HEK293 (cell line): ENCODE measurements at regions not wholly inside any gene's neighbourhood (a gene's known extent, or its start where the extent isn't known, plus 50 kb on each side); places are given as distances from the start of the nearest gene placed in this dataset.

Source experiments
- GLI4 ChIP-seq: fragments of 450-650 bp; formaldehyde crosslinking; IDR thresholded peaks from 2 replicates; pipeline ENCODE4 v1.5.1; 2016; ENCODE audit warnings: missing biosample characterization, missing genetic modification characterization
- KLF1 ChIP-seq: fragments of 450-650 bp; formaldehyde crosslinking; IDR thresholded peaks from 2 replicates; pipeline ENCODE4 v1.5.1; 2016; ENCODE audit warnings: missing biosample characterization, missing genetic modification characterization
- RBAK ChIP-seq: fragments of 450-650 bp; formaldehyde crosslinking; IDR thresholded peaks from 2 replicates; pipeline ENCODE4 v1.5.1; 2016; ENCODE audit warnings: missing biosample characterization, missing genetic modification characterization
- YY1 ChIP-seq: fragments of 450-650 bp; formaldehyde crosslinking; IDR thresholded peaks from 2 replicates; pipeline ENCODE4 v1.5.1; 2018; ENCODE audit warnings: missing biosample characterization, missing genetic modification characterization
- ZNF211 ChIP-seq: fragments of 450-650 bp; formaldehyde crosslinking; IDR thresholded peaks from 2 replicates; pipeline ENCODE4 v1.5.1; 2016; ENCODE audit warnings: low read depth, missing biosample characterization, missing genetic modification characterization
- ZNF221 ChIP-seq: fragments of 450-650 bp; formaldehyde crosslinking; IDR thresholded peaks from 2 replicates; pipeline ENCODE4 v1.5.1; 2017; ENCODE audit warnings: missing biosample characterization, missing genetic modification characterization, borderline replicate concordance
- ZNF530 ChIP-seq: fragments of 450-650 bp; formaldehyde crosslinking; IDR thresholded peaks from 2 replicates; pipeline ENCODE4 v1.5.1; 2016; ENCODE audit warnings: low read depth, missing biosample characterization, missing genetic modification characterization
- ZNF654 ChIP-seq: fragments of 450-650 bp; formaldehyde crosslinking; IDR thresholded peaks from 2 replicates; pipeline ENCODE4 v1.5.1; 2016; ENCODE audit warnings: low read depth, missing biosample characterization, missing genetic modification characterization
- TF ChIP-seq, protein P1 (sequence below): sonication (generic); formaldehyde crosslinking; IDR thresholded peaks from 2 replicates; pipeline ENCODE4 v1.8.1; 2022; ENCODE audit warnings: mild to moderate bottlenecking, moderate library complexity, missing genetic modification reagents
- TF ChIP-seq, protein P2 (sequence below): fragments of 450-650 bp; formaldehyde crosslinking; IDR thresholded peaks from 2 replicates; pipeline ENCODE4 v1.5.1; 2016; ENCODE audit warnings: missing biosample characterization, missing genetic modification characterization
- TF ChIP-seq, protein P3 (sequence below): fragments of 450-650 bp; formaldehyde crosslinking; IDR thresholded peaks from 2 replicates; pipeline ENCODE4 v1.5.1; 2016; ENCODE audit warnings: missing biosample characterization, missing genetic modification characterization
- TF ChIP-seq, protein P4 (sequence below): fragments of 450-650 bp; formaldehyde crosslinking; IDR thresholded peaks from 2 replicates; pipeline ENCODE4 v1.5.1; 2016; ENCODE audit warnings: missing biosample characterization, missing genetic modification characterization

DNA sequence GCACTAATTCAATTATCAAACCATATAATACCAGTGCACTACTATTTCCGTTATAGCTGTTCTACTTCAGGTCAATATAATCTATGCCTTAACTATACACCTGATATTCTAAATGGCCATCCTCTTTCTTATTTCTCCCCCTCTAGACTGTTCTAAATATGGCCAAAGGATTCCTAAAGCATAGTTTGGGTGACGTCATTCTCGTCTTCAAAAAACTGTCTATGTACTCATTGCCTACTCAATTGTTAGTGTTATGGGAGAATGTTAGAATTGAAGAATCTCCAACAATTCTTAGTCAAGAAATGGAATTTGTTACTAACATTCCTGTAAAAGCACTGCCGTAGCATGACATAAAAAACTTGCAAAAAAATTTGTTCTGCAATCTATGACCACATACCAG, 431.1 kb upstream of the ANO3 start:
- TF ChIP-seq, protein P1, sequence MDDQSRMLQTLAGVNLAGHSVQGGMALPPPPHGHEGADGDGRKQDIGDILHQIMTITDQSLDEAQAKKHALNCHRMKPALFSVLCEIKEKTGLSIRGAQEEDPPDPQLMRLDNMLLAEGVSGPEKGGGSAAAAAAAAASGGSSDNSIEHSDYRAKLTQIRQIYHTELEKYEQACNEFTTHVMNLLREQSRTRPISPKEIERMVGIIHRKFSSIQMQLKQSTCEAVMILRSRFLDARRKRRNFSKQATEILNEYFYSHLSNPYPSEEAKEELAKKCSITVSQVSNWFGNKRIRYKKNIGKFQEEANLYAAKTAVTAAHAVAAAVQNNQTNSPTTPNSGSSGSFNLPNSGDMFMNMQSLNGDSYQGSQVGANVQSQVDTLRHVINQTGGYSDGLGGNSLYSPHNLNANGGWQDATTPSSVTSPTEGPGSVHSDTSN (CRISPR knock-in tag), result no peak
- TF ChIP-seq, protein P2, sequence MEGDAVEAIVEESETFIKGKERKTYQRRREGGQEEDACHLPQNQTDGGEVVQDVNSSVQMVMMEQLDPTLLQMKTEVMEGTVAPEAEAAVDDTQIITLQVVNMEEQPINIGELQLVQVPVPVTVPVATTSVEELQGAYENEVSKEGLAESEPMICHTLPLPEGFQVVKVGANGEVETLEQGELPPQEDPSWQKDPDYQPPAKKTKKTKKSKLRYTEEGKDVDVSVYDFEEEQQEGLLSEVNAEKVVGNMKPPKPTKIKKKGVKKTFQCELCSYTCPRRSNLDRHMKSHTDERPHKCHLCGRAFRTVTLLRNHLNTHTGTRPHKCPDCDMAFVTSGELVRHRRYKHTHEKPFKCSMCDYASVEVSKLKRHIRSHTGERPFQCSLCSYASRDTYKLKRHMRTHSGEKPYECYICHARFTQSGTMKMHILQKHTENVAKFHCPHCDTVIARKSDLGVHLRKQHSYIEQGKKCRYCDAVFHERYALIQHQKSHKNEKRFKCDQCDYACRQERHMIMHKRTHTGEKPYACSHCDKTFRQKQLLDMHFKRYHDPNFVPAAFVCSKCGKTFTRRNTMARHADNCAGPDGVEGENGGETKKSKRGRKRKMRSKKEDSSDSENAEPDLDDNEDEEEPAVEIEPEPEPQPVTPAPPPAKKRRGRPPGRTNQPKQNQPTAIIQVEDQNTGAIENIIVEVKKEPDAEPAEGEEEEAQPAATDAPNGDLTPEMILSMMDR (tag by site-specific recombination), result no peak
- no peak for TF ChIP-seq RBAK (tag by site-specific recombination)
- TF ChIP-seq, protein P3, sequence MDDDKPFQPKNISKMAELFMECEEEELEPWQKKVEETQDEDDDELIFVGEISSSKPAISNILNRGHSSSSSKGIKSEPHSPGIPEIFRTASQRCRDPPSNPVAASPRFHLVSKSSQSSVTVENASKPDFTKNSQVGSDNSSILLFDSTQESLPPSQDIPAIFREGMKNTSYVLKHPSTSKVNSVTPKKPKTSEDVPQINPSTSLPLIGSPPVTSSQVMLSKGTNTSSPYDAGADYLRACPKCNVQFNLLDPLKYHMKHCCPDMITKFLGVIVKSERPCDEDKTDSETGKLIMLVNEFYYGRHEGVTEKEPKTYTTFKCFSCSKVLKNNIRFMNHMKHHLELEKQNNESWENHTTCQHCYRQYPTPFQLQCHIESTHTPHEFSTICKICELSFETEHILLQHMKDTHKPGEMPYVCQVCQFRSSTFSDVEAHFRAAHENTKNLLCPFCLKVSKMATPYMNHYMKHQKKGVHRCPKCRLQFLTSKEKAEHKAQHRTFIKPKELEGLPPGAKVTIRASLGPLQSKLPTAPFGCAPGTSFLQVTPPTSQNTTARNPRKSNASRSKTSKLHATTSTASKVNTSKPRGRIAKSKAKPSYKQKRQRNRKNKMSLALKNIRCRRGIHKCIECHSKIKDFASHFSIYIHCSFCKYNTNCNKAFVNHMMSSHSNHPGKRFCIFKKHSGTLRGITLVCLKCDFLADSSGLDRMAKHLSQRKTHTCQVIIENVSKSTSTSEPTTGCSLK (tag by site-specific recombination), result no peak
- TF ChIP-seq ZNF211 (tag by site-specific recombination), result no peak
- no peak for TF ChIP-seq YY1 (tag by site-specific recombination)
- TF ChIP-seq GLI4 (tag by site-specific recombination), result no peak
- TF ChIP-seq ZNF654 (tag by site-specific recombination), result no peak
- TF ChIP-seq, protein P4, sequence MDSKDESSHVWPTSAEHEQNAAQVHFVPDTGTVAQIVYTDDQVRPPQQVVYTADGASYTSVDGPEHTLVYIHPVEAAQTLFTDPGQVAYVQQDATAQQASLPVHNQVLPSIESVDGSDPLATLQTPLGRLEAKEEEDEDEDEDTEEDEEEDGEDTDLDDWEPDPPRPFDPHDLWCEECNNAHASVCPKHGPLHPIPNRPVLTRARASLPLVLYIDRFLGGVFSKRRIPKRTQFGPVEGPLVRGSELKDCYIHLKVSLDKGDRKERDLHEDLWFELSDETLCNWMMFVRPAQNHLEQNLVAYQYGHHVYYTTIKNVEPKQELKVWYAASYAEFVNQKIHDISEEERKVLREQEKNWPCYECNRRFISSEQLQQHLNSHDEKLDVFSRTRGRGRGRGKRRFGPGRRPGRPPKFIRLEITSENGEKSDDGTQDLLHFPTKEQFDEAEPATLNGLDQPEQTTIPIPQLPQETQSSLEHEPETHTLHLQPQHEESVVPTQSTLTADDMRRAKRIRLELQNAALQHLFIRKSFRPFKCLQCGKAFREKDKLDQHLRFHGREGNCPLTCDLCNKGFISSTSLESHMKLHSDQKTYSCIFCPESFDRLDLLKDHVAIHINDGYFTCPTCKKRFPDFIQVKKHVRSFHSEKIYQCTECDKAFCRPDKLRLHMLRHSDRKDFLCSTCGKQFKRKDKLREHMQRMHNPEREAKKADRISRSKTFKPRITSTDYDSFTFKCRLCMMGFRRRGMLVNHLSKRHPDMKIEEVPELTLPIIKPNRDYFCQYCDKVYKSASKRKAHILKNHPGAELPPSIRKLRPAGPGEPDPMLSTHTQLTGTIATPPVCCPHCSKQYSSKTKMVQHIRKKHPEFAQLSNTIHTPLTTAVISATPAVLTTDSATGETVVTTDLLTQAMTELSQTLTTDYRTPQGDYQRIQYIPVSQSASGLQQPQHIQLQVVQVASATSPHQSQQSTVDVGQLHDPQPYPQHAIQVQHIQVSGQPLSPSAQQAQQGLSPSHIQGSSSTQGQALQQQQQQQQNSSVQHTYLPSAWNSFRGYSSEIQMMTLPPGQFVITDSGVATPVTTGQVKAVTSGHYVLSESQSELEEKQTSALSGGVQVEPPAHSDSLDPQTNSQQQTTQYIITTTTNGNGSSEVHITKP (tag by site-specific recombination), result no peak
- no peak for TF ChIP-seq KLF1 (tag by site-specific recombination)
- TF ChIP-seq ZNF221 (tag by site-specific recombination), result no peak
- no peak for TF ChIP-seq ZNF530
